GM18873 (cell line): ENCODE measurements at regions not wholly inside any gene's neighbourhood (a gene's known extent, or its start where the extent isn't known, plus 50 kb on each side); places are given as distances from the start of the nearest gene placed in this dataset.

Experiments
- ATAC-seq: cut with Tn5 transposase; IDR thresholded peaks from one replicate; pipeline ENCODE4 v1.9.1; 2021; ENCODE audit warnings: mild to moderate bottlenecking, moderate library complexity, moderate number of reproducible peaks; ENCODE audit not compliant: unreplicated experiment, low FRiP score

DNA sequence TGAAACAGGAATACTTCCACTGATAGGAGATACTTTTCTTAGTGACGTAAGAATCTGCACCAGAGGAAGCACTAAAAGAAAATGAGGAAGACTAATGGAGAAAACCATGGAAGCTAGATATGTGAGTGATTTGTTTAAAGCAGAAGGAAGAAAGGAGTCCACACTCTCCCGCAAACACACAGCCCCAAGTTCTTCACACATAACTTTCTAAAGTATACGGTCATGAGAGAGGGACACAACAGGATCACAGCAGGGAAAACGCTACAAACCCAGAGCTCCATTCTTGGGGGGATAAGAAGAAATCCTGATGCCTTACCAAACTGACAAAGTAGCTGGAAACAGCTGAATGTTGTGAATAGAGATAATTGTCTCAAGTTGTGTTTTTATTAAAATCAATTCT, 222.2 kb upstream of the TMEM161B start:
- no peak for ATAC-seq

DNA sequence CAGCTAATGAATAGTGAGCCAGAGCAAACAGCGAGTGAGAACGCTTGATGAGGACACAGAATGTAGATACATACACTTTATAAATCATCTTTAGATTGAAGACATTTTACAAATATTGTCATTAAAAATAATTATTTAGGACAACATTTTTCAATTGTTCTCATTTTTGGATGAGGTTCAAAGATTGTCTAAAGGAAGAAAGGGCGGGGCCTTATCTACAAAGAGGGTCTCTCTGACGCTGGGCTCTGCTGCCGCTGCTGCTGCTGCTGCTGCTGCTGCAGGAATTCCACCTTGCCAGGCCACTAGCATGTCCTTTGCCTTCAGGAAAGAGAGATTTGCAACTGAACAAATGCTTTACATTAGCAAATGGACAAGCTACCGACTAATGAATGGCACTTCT, 220.7 kb upstream of the TMEM161B start:
- ATAC-seq = no peak

GRCh38 chr5:88488561-88488960, 219.9 kb upstream of the TMEM161B start:
- ATAC-seq = no peak

DNA sequence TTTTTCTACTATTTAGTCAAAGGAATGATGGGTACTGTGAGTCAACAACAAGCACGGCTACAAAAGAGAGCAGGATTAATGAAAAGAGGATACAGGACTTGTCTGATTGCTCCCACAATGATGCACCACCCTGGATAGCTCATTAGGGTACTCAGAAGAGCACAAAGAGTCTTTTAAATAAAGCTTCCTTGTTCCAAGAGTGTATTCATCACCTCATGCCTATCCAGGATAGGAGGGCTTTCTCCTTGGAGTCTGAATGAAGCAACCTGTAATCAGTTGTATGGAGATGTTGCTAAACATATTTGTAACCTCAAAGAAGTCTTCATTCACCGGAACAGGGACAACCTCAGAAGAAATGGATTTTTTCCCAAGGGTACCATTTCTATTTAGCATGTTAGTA, 219.5 kb upstream of the TMEM161B start:
- no peak for ATAC-seq

DNA sequence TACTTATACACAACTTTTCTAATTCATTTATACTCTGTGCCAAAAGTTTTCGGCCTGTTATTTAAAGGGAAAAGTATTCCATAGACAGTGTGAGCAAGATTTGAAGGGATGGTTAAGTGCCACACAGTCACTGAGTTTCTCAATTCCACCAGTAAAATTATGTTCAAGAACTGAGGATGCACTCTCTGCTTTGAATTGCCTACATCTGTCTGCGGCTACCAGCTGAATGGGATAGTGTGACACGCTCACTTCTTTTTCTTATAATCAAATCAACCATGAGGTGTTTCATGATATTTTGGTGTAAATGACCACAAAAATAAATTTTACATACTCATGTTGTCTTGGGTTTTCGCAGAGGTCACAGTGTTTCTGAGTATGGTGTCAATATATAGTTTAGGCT, 218.4 kb upstream of the TMEM161B start:
- ATAC-seq = no peak

GRCh38 chr5:88486431-88486830, 217.8 kb upstream of the TMEM161B start:
- ATAC-seq = no peak

- ATAC-seq = no peak
These were observed 216.9 kb upstream of the TMEM161B start for GRCh38 chr5:88485531-88485930.

- ATAC-seq = no peak
These were observed 215.5 kb upstream of the TMEM161B start for GRCh38 chr5:88483964-88484672.

GRCh38 chr5:88480801-88481499, 212.3 kb upstream of the TMEM161B start:
- no peak for ATAC-seq

- ATAC-seq = no peak
These were observed 211.6 kb upstream of the TMEM161B start for GRCh38 chr5:88480245-88480644.

- no peak for ATAC-seq
These were observed 205.9 kb upstream of the TMEM161B start for GRCh38 chr5:88474574-88474973.

DNA sequence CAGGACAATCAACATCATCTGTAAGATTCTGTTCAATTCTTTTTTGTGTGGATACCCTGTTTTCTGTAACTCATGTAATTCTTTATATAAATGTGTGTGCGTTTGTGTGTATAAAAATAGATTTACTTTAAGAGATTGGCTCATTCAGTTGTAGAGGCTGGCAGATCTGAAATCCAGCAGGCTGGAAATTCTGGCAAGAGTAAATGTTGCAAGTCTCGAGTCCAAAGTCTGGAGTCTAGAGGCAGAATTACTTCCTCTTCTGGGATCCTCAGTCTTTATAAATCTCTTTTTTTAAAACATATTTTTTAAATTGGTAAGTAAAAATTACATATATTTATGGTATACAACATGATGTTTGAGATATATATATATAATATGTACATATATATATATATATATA, 202.1 kb upstream of the TMEM161B start:
- ATAC-seq = no peak

DNA sequence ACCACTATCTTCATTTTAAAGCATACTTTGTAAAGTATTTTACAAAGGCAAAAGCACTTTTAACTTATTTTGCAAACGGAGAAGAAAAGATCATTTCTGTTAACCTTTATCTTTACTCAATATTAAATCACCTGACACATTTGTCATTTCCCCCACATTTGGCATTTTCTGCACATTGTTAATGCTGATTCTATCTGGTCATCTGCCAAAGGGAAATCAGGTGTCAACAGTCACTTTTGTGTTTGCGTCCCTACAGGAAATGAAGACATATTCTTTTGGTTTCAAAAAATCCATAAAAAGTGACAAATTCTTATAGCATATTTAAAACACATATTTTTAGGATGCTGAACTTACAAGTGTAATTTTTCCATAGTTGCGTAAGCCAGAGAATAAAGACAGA, 191.3 kb upstream of the TMEM161B start:
- ATAC-seq = no peak

DNA sequence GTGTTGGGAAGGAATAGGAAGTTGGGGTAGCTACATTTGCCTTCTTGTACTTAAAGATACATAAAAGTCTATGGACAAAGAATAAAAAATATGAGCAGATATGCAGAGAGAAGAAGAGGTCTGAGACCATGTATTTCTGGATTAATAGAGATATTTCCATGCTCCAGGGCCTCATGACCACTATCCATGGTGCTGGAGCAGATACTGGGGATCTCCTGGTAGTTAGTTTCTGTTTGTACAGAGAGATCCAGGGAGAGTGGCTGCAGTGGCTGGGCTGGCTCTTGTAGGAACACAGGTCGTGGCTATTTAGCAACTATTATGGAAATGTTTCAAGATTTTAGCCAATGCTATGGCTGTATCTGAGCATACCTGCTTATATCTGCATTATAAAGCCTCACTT, 184.2 kb upstream of the TMEM161B start:
- no peak for ATAC-seq

- ATAC-seq = no peak
These were observed 181.6 kb upstream of the TMEM161B start for GRCh38 chr5:88450239-88450638.

DNA sequence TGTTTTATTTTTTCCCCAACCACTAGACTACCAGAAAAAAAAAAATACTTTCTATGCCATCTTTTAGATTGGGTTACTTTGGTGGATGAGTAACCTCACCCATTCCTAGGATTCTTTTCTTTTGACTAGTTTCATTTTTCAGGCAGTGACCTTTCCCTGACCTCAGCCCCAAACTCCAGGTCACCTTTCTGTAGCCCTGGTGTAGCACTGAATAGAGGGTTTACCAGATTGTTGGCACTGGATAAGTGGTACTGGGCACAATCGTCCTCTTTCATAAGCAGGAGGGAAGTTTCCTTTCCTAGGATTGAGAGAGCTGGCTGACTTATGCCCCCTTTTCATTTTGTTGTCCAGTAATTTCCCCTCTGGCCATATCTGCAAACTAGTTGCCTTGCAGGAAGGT, 169.4 kb upstream of the TMEM161B start:
- no peak for ATAC-seq

DNA sequence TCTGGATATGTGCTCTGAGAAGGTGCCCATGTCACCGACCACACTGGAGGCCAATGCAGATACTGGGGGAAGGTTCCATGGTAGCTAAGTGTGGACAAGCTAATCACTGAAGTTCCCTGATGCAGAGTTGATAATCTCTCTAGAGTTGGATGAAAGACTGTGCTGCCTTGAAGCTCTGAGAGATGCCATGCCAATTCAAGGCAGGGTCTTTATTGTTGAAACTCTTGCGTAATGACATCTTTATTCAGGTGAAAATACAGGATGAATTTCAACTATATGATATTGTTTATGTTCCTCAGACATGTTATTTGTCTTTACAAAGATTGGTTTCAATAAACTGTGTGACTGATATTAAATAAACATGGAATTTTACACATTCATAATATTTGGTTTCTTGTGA, 167.6 kb upstream of the TMEM161B start:
- ATAC-seq = no peak

DNA sequence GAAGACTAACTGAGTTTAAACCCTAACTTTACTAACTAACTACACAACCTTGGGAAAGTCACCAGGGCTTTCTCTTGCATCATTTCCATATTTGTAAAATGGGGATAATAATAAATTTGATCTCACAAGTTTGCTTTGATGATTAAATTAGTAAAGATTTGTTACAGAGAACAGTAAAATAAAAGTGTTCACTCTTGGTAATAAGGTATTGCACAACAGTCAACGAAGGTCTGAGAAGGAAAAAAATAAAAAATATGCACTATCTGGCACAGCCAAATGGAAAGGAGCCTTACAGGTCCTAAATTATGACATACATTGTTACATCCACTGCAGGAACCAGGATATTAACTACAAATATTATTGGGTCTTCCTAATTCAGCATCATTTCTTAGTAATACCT, 160.0 kb upstream of the TMEM161B start:
- ATAC-seq = no peak

GRCh38 chr5:88426441-88426840, 157.8 kb upstream of the TMEM161B start:
- no peak for ATAC-seq

DNA sequence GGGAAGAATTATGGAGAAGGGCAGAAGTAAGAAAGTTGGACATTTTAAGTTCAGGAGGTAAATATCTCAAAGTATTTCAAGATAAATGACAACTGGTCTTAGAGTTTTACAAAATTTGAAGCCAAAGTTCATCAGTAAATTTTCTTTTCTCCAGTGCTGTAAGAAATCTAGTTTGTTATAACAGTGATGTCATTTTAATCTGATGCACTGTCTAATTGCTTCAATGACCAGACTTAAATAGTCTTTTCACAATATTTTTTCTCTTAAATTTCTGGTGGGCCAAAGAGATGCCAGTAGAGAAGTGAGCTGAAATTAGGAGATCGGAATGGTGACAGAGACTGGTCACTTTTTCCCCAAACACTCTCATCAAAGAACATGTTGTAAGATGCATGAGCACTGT, 156.5 kb upstream of the TMEM161B start:
- no peak for ATAC-seq

DNA sequence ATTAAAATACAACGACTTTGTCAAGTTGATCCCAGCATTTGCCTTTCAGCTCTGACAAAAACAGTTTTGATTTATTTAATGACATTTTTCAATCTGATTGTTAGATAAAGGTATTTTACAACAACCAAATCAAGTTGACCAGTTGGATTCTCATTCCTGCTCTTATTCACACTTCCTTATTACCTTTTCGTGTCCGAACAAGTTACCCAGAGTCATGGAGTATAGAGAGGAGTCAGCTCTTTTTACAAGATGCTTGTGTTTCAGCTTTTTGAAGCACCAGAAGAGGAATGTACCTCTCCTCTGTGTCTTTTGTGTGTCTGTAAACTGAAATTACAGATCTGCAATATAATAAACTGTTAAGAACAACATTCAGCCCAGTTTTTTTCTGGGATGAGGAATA, 151.3 kb upstream of the TMEM161B start:
- ATAC-seq = no peak

- ATAC-seq = no peak
These were observed 138.7 kb upstream of the TMEM161B start for GRCh38 chr5:88407341-88407740.
